ENCODE measurements at regions not wholly inside any gene's neighbourhood (a gene's known extent, or its start where the extent isn't known, plus 50 kb on each side); places are given as distances from the start of the nearest gene placed in this dataset.
"Not testable (repeated sequence)": the region's sequence is repeated elsewhere in the genome, so short reads cannot be mapped to it uniquely, and the experiment has no call there.

- TF ChIP-seq CTCF, EP300 (IDR thresholded peaks at IDR 0.05): not testable (repeated sequence)
Measured at GRCh38 chr3:18552579-18553105, 127.5 kb upstream of the SATB1 start.

All from ovary (tissue), 3 donors.